Retinal pigment epithelial cell (primary cell): ENCODE measurements at regions not wholly inside any gene's neighbourhood (a gene's known extent, or its start where the extent isn't known, plus 50 kb on each side); places are given as distances from the start of the nearest gene placed in this dataset.
"Not testable (repeated sequence)": the region's sequence is repeated elsewhere in the genome, so short reads cannot be mapped to it uniquely, and the experiment has no call there.

ENCODE experiments used
- DNase-seq: peaks from one replicate; pipeline ENCODE4 v3.0.0-alpha.2; 2010; ENCODE audit warnings: low read depth
- H3K4me3 ChIP-seq: 2 replicates; pipeline ENCODE4 v1.5.1; 2011; ENCODE audit warnings: mild to moderate bottlenecking, low read length, control low read depth, moderate library complexity
- TF ChIP-seq, protein P1 (sequence below): conservative IDR thresholded peaks from 2 replicates; pipeline ENCODE4 v1.5.1; 2011; ENCODE audit warnings: low read depth, low read length, control low read depth, inconsistent platforms

DNA sequence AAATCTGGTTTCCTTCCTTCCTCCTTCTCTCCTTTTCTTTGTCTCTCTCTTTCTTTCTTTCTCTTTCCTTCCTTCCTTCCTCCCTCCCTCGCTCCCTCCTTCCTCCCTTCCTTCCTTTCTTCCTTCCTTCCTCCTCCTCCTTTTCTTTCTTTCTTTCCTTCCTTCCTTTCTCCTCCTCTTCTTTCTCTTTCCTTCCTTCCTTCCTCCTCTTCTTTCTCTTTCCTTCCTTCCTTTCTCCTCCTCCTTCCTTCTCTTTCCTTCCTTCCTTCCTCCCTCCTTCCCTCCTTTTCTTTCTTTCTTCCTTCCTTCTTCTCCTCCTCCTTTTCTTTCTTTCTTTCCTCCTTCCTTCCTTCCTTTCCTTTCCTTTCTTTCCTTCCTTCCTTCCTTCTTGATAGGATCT is 61.2 kb downstream of the VIP start:
- DNase-seq: no peak
- no peak overlapping the region for H3K4me3 ChIP-seq
- TF ChIP-seq, protein P1, sequence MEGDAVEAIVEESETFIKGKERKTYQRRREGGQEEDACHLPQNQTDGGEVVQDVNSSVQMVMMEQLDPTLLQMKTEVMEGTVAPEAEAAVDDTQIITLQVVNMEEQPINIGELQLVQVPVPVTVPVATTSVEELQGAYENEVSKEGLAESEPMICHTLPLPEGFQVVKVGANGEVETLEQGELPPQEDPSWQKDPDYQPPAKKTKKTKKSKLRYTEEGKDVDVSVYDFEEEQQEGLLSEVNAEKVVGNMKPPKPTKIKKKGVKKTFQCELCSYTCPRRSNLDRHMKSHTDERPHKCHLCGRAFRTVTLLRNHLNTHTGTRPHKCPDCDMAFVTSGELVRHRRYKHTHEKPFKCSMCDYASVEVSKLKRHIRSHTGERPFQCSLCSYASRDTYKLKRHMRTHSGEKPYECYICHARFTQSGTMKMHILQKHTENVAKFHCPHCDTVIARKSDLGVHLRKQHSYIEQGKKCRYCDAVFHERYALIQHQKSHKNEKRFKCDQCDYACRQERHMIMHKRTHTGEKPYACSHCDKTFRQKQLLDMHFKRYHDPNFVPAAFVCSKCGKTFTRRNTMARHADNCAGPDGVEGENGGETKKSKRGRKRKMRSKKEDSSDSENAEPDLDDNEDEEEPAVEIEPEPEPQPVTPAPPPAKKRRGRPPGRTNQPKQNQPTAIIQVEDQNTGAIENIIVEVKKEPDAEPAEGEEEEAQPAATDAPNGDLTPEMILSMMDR: no peak

DNA sequence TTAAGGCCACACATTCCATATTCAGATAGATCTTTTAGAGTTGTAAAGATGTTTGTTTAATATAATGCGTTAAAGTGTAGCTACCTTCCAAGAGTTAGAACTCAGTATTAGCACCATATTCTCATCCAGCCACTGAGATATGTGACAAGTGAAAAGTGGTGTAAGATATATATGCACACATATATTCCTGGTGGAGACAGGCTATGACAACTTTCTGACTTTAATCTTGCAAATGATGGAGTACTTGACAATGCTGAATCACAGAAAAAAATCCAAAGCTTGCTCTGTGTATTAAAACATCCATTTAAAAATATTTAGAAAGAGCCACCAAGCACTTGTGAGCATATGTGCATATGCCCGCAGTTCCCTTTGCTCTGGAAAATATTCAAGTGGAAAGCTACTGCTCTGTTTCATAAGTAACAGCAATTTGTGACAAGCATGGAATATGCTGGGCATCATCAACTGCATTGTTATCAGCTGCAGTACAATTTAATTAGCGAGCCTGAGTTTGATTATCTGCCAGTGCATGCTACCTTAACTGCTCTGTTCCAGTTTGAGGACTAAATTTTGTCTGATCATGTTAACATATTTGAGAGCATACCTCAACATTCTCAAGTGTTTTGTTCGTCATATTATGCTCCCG is 64.8 kb downstream of the VIP start:
- no peak for DNase-seq
- no peak overlapping the region for H3K4me3 ChIP-seq
- TF ChIP-seq, protein P1: no peak

DNA sequence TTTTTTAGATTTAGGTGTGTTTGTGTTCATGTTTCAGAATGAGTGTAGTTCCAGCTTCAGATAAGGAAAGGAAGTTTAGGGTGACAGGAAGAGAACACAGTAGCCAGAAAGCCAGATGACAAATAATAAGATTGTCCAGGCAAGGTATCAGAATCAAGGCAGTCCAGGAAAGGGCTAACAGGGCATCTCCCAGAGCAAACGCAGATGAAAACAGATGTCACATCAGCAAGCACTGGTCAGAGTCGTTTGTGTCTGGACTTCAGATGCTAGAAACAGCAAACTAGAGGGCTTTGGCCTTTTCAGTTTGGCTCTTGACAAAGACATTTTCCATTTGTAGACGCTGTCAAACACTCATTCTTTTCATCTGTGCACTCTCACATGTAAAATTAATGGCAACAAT is 65.5 kb downstream of the VIP start:
- H3K4me3 ChIP-seq: no peak overlapping the region

DNA sequence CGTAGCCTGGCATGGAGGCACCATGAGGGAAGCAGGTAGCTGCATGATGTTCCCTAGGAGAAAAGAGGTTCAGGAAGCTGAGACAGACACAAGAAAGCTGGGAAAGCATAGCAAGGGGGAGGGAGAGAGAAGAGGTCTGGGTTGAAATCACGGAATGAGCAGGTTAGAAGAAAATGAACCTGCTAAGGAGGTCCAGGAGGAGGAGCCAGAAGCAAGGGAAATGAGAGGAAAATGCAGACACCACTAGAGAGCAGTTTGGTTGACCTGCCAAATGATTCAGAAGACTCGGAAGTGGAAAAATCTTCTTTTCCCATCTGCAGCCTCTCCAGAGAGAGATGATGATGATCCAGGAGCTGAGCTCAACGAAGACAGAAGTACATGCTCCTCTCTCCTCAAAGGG is 70.9 kb downstream of the VIP start:
- DNase-seq: no peak
- TF ChIP-seq, protein P1: no peak
- H3K4me3 ChIP-seq: no peak overlapping the region

More for the DNA sequence above, 65.5 kb downstream of the VIP start:
- TF ChIP-seq, protein P1: no peak
- no peak for DNase-seq

DNA sequence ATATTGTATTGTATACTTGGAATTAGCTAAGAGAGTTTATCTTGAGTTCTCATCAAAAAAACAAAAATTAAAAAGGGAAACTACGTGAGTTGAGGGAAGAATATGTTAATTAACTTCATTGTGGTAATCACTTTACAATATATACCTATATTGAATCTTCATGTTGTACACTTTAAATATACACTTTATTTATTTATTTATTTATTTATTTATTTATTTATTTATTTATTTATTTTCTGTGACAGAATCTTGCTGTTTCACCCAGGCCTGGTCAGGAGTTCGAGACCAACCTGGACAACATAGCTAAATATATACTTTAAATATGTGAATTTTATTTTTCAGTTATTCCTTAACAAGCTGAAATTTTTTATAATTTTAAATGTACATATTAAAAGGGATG is 74.1 kb downstream of the VIP start:
- TF ChIP-seq, protein P1: no peak
- no peak for DNase-seq
- H3K4me3 ChIP-seq: no peak overlapping the region

DNA sequence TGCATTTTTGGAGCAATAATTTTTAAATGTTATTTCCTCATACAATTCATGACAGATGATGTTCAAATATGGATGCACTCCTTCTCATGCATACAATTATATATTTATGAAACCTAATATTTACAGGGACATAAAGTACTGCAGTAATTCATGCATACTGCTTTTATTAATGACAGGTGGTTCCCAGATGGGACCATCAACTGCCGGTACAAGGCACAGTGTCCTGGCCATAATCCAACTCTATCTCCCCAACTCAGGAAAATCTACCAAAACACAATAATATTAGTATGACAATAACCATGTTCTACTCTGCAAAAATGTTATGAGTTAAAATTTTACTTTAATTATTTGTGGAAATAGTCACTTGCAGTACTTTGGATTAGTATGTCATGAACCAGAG is 77.8 kb downstream of the VIP start:
- no peak for DNase-seq
- TF ChIP-seq, protein P1: no peak
- no peak overlapping the region for H3K4me3 ChIP-seq

DNA sequence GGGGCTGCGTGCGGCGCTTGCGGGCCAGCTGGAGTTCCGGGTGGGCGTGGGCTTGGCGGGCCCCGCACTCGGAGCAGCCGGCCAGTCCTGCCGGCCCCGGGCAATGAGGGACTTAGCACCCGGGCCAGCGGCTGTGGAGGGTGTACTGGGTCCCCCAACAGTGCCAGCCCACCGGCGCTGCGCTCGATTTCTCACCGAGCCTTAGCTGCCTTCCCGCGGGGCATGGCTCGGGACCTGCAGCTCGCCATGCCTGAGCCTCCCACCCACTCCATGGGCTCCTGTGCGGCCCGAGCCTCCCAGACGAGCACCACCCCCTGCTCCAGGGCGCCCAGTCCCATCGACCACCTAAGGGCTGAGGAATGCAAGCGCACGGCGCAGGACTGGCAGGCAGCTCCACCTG is 83.8 kb downstream of the VIP start:
- not testable (repeated sequence) for H3K4me3 ChIP-seq, DNase-seq

DNA sequence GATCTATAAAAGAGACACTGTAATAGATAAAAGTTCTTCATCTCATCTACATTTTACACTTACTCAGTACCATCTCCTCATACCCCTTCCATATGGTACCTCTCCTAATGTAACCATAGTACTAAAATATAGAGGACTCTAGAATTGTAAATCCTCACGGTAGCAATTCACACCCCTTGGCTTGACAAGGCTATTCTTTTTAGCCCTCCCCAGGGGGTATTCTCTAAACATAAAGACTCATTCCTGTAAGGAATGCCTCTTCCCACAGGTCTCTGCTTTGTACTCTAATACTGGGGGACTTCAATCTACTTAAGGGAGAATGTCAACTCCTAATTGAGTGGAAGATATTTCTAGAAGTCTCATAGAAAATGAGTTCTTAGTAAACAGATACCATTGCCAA is 85.9 kb downstream of the VIP start:
- no peak overlapping the region for H3K4me3 ChIP-seq
- no peak for DNase-seq
- TF ChIP-seq, protein P1: no peak
